ENCODE measurements at regions not wholly inside any gene's neighbourhood (a gene's known extent, or its start where the extent isn't known, plus 50 kb on each side); places are given as distances from the start of the nearest gene placed in this dataset.

GRCh38 chr2:78561876-78562275, 463.6 kb upstream of the REG3G start:
- Mint-ChIP-seq H3K36me3 (ENCODE audit: low read depth, unreplicated experiment) (no peaks in the 10 kb centered on the region), H3K9me3 (ENCODE audit: unreplicated experiment) (no peaks in the 10 kb centered on the region), H3K27ac (ENCODE audit: unreplicated experiment) (no peak overlapping the region), H3K4me3 (ENCODE audit: unreplicated experiment) (no peak overlapping the region), H3K4me1 (ENCODE audit: unreplicated experiment) (no peaks in the 10 kb centered on the region), H3K27me3 (ENCODE audit: unreplicated experiment) (no peaks in the 10 kb centered on the region)
- no peak for TF ChIP-seq CTCF (IDR thresholded peaks at IDR 0.05; ENCODE audit: unreplicated experiment)
- no peak for DNase-seq (ENCODE audit: low spot score)

- Mint-ChIP-seq H3K36me3 (ENCODE audit: low read depth, unreplicated experiment) (no peaks in the 10 kb centered on the region), H3K27ac (ENCODE audit: unreplicated experiment) (no peak overlapping the region), H3K27me3 (ENCODE audit: unreplicated experiment) (no peaks in the 10 kb centered on the region), H3K9me3 (ENCODE audit: unreplicated experiment) (no peaks in the 10 kb centered on the region), H3K4me1 (ENCODE audit: unreplicated experiment) (no peaks in the 10 kb centered on the region), H3K4me3 (ENCODE audit: unreplicated experiment) (no peak overlapping the region)
- TF ChIP-seq CTCF (IDR thresholded peaks at IDR 0.05; ENCODE audit: unreplicated experiment) = no peak
- DNase-seq (ENCODE audit: low spot score) = no peak
Measured at GRCh38 chr2:78564666-78565065, 460.8 kb upstream of the REG3G start.

GRCh38 chr2:78568782-78569373, 456.6 kb upstream of the REG3G start:
- H3K27me3 Mint-ChIP-seq (ENCODE audit: unreplicated experiment) = no peaks in the 10 kb centered on the region
- no peak overlapping the region for H3K27ac Mint-ChIP-seq (ENCODE audit: unreplicated experiment)
- no peak overlapping the region for H3K4me3 Mint-ChIP-seq (ENCODE audit: unreplicated experiment)
- H3K9me3 Mint-ChIP-seq (ENCODE audit: unreplicated experiment) = no peaks in the 10 kb centered on the region
- H3K36me3 Mint-ChIP-seq (ENCODE audit: low read depth, unreplicated experiment) = no peaks in the 10 kb centered on the region
- no peak for DNase-seq (ENCODE audit: low spot score)
- H3K4me1 Mint-ChIP-seq (ENCODE audit: unreplicated experiment) = no peaks in the 10 kb centered on the region
- no peak for TF ChIP-seq CTCF (IDR thresholded peaks at IDR 0.05; ENCODE audit: unreplicated experiment)

DNA sequence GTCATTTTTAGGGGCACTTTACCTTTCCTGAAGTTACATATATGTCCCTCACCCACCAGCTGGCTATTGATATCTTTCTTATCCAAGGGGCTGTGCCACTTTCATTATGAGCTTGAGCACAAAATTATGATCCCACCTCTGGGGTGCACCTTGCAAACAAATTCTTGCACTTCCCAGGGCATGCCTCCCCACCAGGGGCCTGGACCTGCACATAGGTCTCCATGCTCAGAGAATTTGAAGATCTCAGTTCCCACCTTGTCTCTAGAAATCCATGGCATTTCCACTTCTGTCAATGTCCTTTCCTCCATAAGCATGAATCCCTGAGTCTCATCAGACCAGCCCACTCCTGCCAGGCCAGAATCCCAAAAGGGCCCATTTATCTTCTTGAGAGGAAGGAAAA, 449.1 kb upstream of the REG3G start:
- no peak for TF ChIP-seq CTCF (IDR thresholded peaks at IDR 0.05; ENCODE audit: unreplicated experiment)
- H3K9me3 Mint-ChIP-seq (ENCODE audit: unreplicated experiment) = no peaks in the 10 kb centered on the region
- H3K4me3 Mint-ChIP-seq (ENCODE audit: unreplicated experiment) = no peak overlapping the region
- H3K27ac Mint-ChIP-seq (ENCODE audit: unreplicated experiment) = no peak overlapping the region
- no peaks in the 10 kb centered on the region for H3K36me3 Mint-ChIP-seq (ENCODE audit: low read depth, unreplicated experiment)
- H3K4me1 Mint-ChIP-seq (ENCODE audit: unreplicated experiment) = no peaks in the 10 kb centered on the region
- H3K27me3 Mint-ChIP-seq (ENCODE audit: unreplicated experiment) = no peaks in the 10 kb centered on the region
- no peak for DNase-seq (ENCODE audit: low spot score)

DNA sequence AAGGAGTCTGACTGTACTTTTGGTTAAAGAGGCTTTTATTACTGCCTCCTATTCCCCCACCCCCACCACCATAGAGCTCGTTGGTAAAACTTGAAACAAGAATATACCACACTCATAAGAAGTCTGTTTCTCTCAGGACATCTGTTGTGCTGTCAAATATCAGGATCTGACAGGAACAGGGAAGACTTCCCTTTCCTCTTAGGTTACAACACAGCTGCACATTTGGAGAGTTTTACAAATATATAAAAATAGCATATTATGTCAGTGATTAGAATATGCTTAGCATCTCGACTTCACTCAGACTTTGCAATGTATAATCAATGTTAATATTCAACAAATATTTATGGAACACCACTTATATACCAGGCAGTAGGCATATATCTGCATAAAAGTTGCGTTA, 439.6 kb upstream of the REG3G start:
- Mint-ChIP-seq H3K27me3 (ENCODE audit: unreplicated experiment) (no peaks in the 10 kb centered on the region), H3K9me3 (ENCODE audit: unreplicated experiment) (no peaks in the 10 kb centered on the region)

More for the DNA sequence above, 439.6 kb upstream of the REG3G start:
- peaks cover 12% of the 10 kb centered on the region for H3K4me1 Mint-ChIP-seq (ENCODE audit: unreplicated experiment)
- TF ChIP-seq CTCF (IDR thresholded peaks at IDR 0.05; ENCODE audit: unreplicated experiment) = no peak
- H3K4me3 Mint-ChIP-seq (ENCODE audit: unreplicated experiment) = no peak overlapping the region
- H3K36me3 Mint-ChIP-seq (ENCODE audit: low read depth, unreplicated experiment) = no peaks in the 10 kb centered on the region
- H3K27ac Mint-ChIP-seq (ENCODE audit: unreplicated experiment) = peak overlapping the region; percentile 86
- DNase-seq (ENCODE audit: low spot score) = no peak

All from endothelial cell (in vitro differentiated cells).